CD8-positive, alpha-beta memory T cell (primary cell): ENCODE measurements at regions not wholly inside any gene's neighbourhood (a gene's known extent, or its start where the extent isn't known, plus 50 kb on each side); places are given as distances from the start of the nearest gene placed in this dataset.
A peak's percentile ranks its signal among the peaks of the same experiment; 100 is the strongest.

Source experiments
- CTCF ChIA-PET: fragments of 350-600 bp; sonication (Branson Sonifier 250); formaldehyde crosslinking; loops from one replicate; lab custom pipeline; 2021; ENCODE audit warnings: antibody characterized with exemption; lab: Charles Lee
- POLR2A ChIA-PET: fragments of 350-600 bp; sonication (Branson Sonifier 250); formaldehyde crosslinking; loops from one replicate; lab custom pipeline; 2021; ENCODE audit warnings: antibody characterized with exemption; lab: Charles Lee
- DNase-seq, 5 donors: peaks; one replicate each; pipeline versions ENCODE4 v3.0.0 to v3.0.0-alpha.2; 2020 to 2022; ENCODE audit warnings: mixed read lengths in 1 of 5
- H3K27ac ChIP-seq: one replicate; pipeline ENCODE4 v1.7.0; 2013; ENCODE audit warnings: low read depth, mild to moderate bottlenecking, low read length, moderate library complexity
- H3K27me3 ChIP-seq: 2 replicates; pipeline ENCODE4 v1.7.0; 2013; ENCODE audit warnings: low read length, mild to moderate bottlenecking; ENCODE audit not compliant: insufficient read depth, poor library complexity, severe bottlenecking
- H3K36me3 ChIP-seq: 2 replicates; pipeline ENCODE4 v1.7.0; 2013; ENCODE audit warnings: mild to moderate bottlenecking, low read length, moderate library complexity; ENCODE audit not compliant: insufficient read depth
- H3K4me1 ChIP-seq: 2 replicates; pipeline ENCODE4 v1.7.0; 2013; ENCODE audit warnings: mild to moderate bottlenecking, low read length, moderate library complexity; ENCODE audit not compliant: insufficient read depth
- H3K4me3 ChIP-seq: 2 replicates; pipeline ENCODE4 v1.7.0; 2013; ENCODE audit warnings: mild to moderate bottlenecking, low read length
- H3K9me3 ChIP-seq: 2 replicates; pipeline ENCODE4 v1.7.0; 2013; ENCODE audit warnings: mild to moderate bottlenecking, low read length
- H3K27ac Mint-ChIP-seq, 8 donors: one replicate each; pipeline ENCODE4 v1.8.0; 2020 to 2021; ENCODE audit warnings: mixed read lengths in 8 of 8, mild to moderate bottlenecking in 6 of 8, inconsistent platforms in 3 of 8, moderate library complexity in 3 of 8
- H3K27me3 Mint-ChIP-seq, 2 donors: one replicate each; pipeline ENCODE4 v1.8.0; 2020 to 2021; ENCODE audit warnings: mixed read lengths in 2 of 2, mild to moderate bottlenecking in 1 of 2, moderate library complexity in 1 of 2
- H3K36me3 Mint-ChIP-seq, 3 donors: one replicate each; pipeline ENCODE4 v1.8.0; 2020 to 2021; ENCODE audit warnings: mixed read lengths in 3 of 3, inconsistent platforms in 1 of 3, mild to moderate bottlenecking in 1 of 3
- H3K4me1 Mint-ChIP-seq, 3 donors: one replicate each; pipeline ENCODE4 v1.8.0; 2020 to 2021; ENCODE audit warnings: mixed read lengths in 3 of 3, inconsistent platforms in 1 of 3, mild to moderate bottlenecking in 1 of 3
- H3K4me3 Mint-ChIP-seq, 7 donors: one replicate each; pipeline ENCODE4 v1.8.0; 2020 to 2021; ENCODE audit warnings: mixed read lengths in 7 of 7, mild to moderate bottlenecking in 6 of 7, moderate library complexity in 4 of 7, inconsistent platforms in 2 of 7
- H3K9me3 Mint-ChIP-seq, 5 donors: one replicate each; pipeline ENCODE4 v1.8.0; 2020 to 2022; ENCODE audit warnings: mixed read lengths in 5 of 5, mild to moderate bottlenecking in 3 of 5, moderate library complexity in 2 of 5, inconsistent platforms in 1 of 5

GRCh38 chr22:44616461-44616860 is 85.5 kb upstream of the PRR5 start:
- H3K27me3 Mint-ChIP-seq, result no peaks in the 10 kb centered on the region
- DNase-seq, result no peak
- H3K4me1 ChIP-seq, result peaks cover 26% of the 10 kb centered on the region
- H3K36me3 Mint-ChIP-seq, result peaks cover 0 to 3% (median 0%) of the 10 kb centered on the region in 3 donors
- ChIA-PET CTCF (no interaction called here), POLR2A (no interaction called here)
- H3K27ac Mint-ChIP-seq, result peak overlapping the region in 2 of 8 donors; percentile 6 to 38
- H3K36me3 ChIP-seq, result no peaks in the 10 kb centered on the region
- H3K27ac ChIP-seq, result no peak overlapping the region
- H3K27me3 ChIP-seq, result no peaks in the 10 kb centered on the region
- peaks cover 12% of the 10 kb centered on the region for H3K9me3 ChIP-seq
- H3K9me3 Mint-ChIP-seq, result peaks cover 10 to 29% (median 25%) of the 10 kb centered on the region in 5 donors
- no peak overlapping the region for H3K4me3 ChIP-seq
- no peak overlapping the region for H3K4me3 Mint-ChIP-seq
- H3K4me1 Mint-ChIP-seq, result peaks cover 0 to 8% (median 7%) of the 10 kb centered on the region in 3 donors

DNA sequence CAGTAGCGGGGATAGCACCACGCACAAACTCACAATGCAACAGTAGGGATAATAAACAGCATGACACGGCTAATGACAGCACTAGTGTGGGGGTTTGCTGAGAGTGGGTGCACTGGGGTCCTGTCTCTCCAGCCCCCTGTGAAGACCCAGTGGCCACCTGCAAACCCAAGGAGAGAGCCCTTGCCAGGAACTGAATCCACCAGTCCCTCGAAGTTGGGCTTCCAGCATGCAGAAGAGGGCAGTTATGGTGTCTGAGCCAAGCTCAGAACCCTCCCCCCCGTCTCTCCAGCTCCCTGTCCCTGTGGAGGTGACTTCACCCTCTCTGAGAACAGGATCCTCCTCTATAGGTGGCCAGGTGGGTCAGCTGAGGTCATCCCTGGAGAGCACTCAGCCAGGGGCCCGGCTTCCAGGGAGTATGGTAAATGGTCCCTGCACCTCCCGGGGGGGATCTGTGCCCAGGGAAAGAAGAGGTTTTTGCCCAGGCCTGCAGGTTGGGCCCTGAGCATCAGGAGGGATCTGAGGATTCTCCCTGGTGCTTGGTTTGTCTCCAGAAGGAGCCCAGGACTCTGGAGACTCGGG is 86.3 kb upstream of the PRR5 start:
- Histone ChIP-seq H3K27ac (no peak overlapping the region), H3K4me3 (no peak overlapping the region), H3K4me1 (peaks cover 23% of the 10 kb centered on the region), H3K36me3 (no peaks in the 10 kb centered on the region), H3K27me3 (no peaks in the 10 kb centered on the region), H3K9me3 (peaks cover 14% of the 10 kb centered on the region)
- Mint-ChIP-seq H3K27me3 (no peaks in the 10 kb centered on the region), H3K4me3 (no peak overlapping the region), H3K4me1 (peaks cover 0 to 4% (median 4%) of the 10 kb centered on the region in 3 donors), H3K9me3 (peaks cover 10 to 34% (median 29%) of the 10 kb centered on the region in 5 donors), H3K36me3 (peaks cover 0 to 3% (median 0%) of the 10 kb centered on the region in 3 donors), H3K27ac (peak overlapping the region in 2 of 8 donors; percentile 20 to 72)
- CTCF ChIA-PET, result interaction anchor here (1.1 kb wide), 1 partner anchor 10 kb away, joined by 3 read pairs; no protein-coding TSS in a partner anchor
- peak in 1 of 5 donors; percentile 19 for DNase-seq
- POLR2A ChIA-PET, result no interaction called here

DNA sequence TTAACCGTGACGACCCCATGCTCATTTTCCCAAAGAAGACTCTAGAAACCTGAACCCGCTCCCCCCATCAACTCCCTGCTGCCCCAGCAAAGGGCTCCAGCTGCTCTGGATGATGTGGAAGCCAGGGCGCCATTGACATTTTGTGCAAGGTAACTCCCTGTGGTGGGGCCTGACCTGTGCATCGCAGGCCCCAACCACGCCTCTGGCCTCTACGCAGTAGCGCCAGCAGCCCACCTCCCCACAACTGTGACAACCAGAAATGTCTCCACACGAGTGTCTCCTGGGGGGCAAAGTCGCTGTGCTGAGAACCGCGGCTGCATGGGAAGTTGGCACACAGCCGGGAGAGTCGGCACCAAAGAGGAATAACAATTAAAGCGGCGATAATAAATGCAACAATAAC is 86.9 kb upstream of the PRR5 start:
- H3K4me3 ChIP-seq, result no peak overlapping the region
- Mint-ChIP-seq H3K27ac (peak overlapping the region in 1 of 8 donors; percentile 20), H3K4me1 (no peaks in the 10 kb centered on the region), H3K27me3 (no peaks in the 10 kb centered on the region), H3K4me3 (no peak overlapping the region), H3K36me3 (peaks cover 0 to 3% (median 0%) of the 10 kb centered on the region in 3 donors), H3K9me3 (peaks cover 10 to 37% (median 32%) of the 10 kb centered on the region in 5 donors)
- peaks cover 19% of the 10 kb centered on the region for H3K4me1 ChIP-seq
- peak in 1 of 5 donors; percentile 30 for DNase-seq
- no peak overlapping the region for H3K27ac ChIP-seq
- ChIA-PET POLR2A (no interaction called here), CTCF (interaction anchor here (1.1 kb wide), 1 partner anchor 11 kb away, joined by 3 read pairs; no protein-coding TSS in a partner anchor)
- H3K9me3 ChIP-seq, result peaks cover 14% of the 10 kb centered on the region
- H3K27me3 ChIP-seq, result no peaks in the 10 kb centered on the region
- H3K36me3 ChIP-seq, result no peaks in the 10 kb centered on the region

- Histone ChIP-seq H3K27ac (no peak overlapping the region), H3K4me1 (peaks cover 10% of the 10 kb centered on the region), H3K27me3 (no peaks in the 10 kb centered on the region), H3K9me3 (peaks cover 14% of the 10 kb centered on the region), H3K4me3 (no peak overlapping the region), H3K36me3 (no peaks in the 10 kb centered on the region)
- peaks cover 10 to 40% (median 33%) of the 10 kb centered on the region in 5 donors for H3K9me3 Mint-ChIP-seq
- H3K4me3 Mint-ChIP-seq, result no peak overlapping the region
- no peaks in the 10 kb centered on the region for H3K27me3 Mint-ChIP-seq
- H3K4me1 Mint-ChIP-seq, result no peaks in the 10 kb centered on the region
- H3K36me3 Mint-ChIP-seq, result peaks cover 0 to 3% (median 0%) of the 10 kb centered on the region in 3 donors
- H3K27ac Mint-ChIP-seq, result no peak overlapping the region
- no peak for DNase-seq
- CTCF ChIA-PET, result no interaction called here
- POLR2A ChIA-PET, result no interaction called here
Observed at GRCh38 chr22:44613196-44613595, 88.8 kb upstream of the PRR5 start.

- no peak overlapping the region for H3K4me3 Mint-ChIP-seq
- Histone ChIP-seq H3K27me3 (no peaks in the 10 kb centered on the region), H3K4me3 (no peak overlapping the region), H3K27ac (no peak overlapping the region), H3K9me3 (peaks cover 14% of the 10 kb centered on the region), H3K36me3 (no peaks in the 10 kb centered on the region), H3K4me1 (peaks cover 2% of the 10 kb centered on the region)
- no peaks in the 10 kb centered on the region for H3K4me1 Mint-ChIP-seq
- H3K9me3 Mint-ChIP-seq, result peaks cover 10 to 40% (median 33%) of the 10 kb centered on the region in 5 donors
- H3K36me3 Mint-ChIP-seq, result peaks cover 0 to 3% (median 0%) of the 10 kb centered on the region in 3 donors
- ChIA-PET POLR2A (no interaction called here), CTCF (interaction anchor here (1.4 kb wide), 1 partner anchor 619 kb away, joined by 3 read pairs; no protein-coding TSS in a partner anchor)
- DNase-seq, result no peak
- H3K27ac Mint-ChIP-seq, result no peak overlapping the region
- H3K27me3 Mint-ChIP-seq, result peaks cover under 1 to 4% of the 10 kb centered on the region in 2 donors
Observed at GRCh38 chr22:44611880-44612496, 90.0 kb upstream of the PRR5 start.

- H3K27me3 Mint-ChIP-seq, result peaks cover 4 to 16% of the 10 kb centered on the region in 2 donors
- no peaks in the 10 kb centered on the region for H3K36me3 Mint-ChIP-seq
- Histone ChIP-seq H3K27ac (no peak overlapping the region), H3K9me3 (peaks cover 14% of the 10 kb centered on the region), H3K4me3 (no peak overlapping the region), H3K4me1 (no peaks in the 10 kb centered on the region), H3K36me3 (no peaks in the 10 kb centered on the region), H3K27me3 (no peaks in the 10 kb centered on the region)
- H3K9me3 Mint-ChIP-seq, result peaks cover 10 to 40% (median 31%) of the 10 kb centered on the region in 5 donors
- H3K27ac Mint-ChIP-seq, result no peak overlapping the region
- no peaks in the 10 kb centered on the region for H3K4me1 Mint-ChIP-seq
- no peak for DNase-seq
- H3K4me3 Mint-ChIP-seq, result no peak overlapping the region
- CTCF ChIA-PET, result interaction anchor here (1.5 kb wide), 1 partner anchor 11 kb away, joined by 5 read pairs; no protein-coding TSS in a partner anchor
- POLR2A ChIA-PET, result no interaction called here
Observed at GRCh38 chr22:44610071-44610470, 91.9 kb upstream of the PRR5 start.

GRCh38 chr22:44609400-44609988 is 92.5 kb upstream of the PRR5 start:
- no peaks in the 10 kb centered on the region for H3K4me1 ChIP-seq
- Mint-ChIP-seq H3K27ac (no peak overlapping the region), H3K9me3 (peaks cover 8 to 38% (median 28%) of the 10 kb centered on the region in 5 donors), H3K36me3 (no peaks in the 10 kb centered on the region), H3K4me1 (no peaks in the 10 kb centered on the region), H3K4me3 (no peak overlapping the region), H3K27me3 (peaks cover 7 to 19% of the 10 kb centered on the region in 2 donors)
- DNase-seq, result no peak
- H3K4me3 ChIP-seq, result no peak overlapping the region
- peaks cover 14% of the 10 kb centered on the region for H3K9me3 ChIP-seq
- no peak overlapping the region for H3K27ac ChIP-seq
- H3K36me3 ChIP-seq, result no peaks in the 10 kb centered on the region
- H3K27me3 ChIP-seq, result no peaks in the 10 kb centered on the region
- ChIA-PET CTCF (interaction anchor here (1.5 kb wide), 1 partner anchor 10 kb away, joined by 5 read pairs; no protein-coding TSS in a partner anchor), POLR2A (no interaction called here)
